ENCODE measurements at regions not wholly inside any gene's neighbourhood (a gene's known extent, or its start where the extent isn't known, plus 50 kb on each side); places are given as distances from the start of the nearest gene placed in this dataset.

GRCh38 chr12:65602610-65603295 lies 221.5 kb upstream of the HMGA2 start:
- TF ChIP-seq, protein P1, sequence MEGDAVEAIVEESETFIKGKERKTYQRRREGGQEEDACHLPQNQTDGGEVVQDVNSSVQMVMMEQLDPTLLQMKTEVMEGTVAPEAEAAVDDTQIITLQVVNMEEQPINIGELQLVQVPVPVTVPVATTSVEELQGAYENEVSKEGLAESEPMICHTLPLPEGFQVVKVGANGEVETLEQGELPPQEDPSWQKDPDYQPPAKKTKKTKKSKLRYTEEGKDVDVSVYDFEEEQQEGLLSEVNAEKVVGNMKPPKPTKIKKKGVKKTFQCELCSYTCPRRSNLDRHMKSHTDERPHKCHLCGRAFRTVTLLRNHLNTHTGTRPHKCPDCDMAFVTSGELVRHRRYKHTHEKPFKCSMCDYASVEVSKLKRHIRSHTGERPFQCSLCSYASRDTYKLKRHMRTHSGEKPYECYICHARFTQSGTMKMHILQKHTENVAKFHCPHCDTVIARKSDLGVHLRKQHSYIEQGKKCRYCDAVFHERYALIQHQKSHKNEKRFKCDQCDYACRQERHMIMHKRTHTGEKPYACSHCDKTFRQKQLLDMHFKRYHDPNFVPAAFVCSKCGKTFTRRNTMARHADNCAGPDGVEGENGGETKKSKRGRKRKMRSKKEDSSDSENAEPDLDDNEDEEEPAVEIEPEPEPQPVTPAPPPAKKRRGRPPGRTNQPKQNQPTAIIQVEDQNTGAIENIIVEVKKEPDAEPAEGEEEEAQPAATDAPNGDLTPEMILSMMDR (IDR thresholded peaks at IDR 0.05; ENCODE audit: insufficient read depth, low read length, poor library complexity, severe bottlenecking), result peak; percentile 35
- no peak for TF ChIP-seq EZH2phosphoT487 (conservative IDR thresholded peaks at IDR 0.05; ENCODE audit: low read length)
